HL-60 (cell line): ENCODE measurements at regions not wholly inside any gene's neighbourhood (a gene's known extent, or its start where the extent isn't known, plus 50 kb on each side); places are given as distances from the start of the nearest gene placed in this dataset.

Experiments used
- DNase-seq, 2 experiments: peaks; one replicate each; pipeline ENCODE4 v3.0.0-alpha.2; 2010 to 2020; ENCODE audit warnings: low read depth in 1 of 2, low spot score in 1 of 2
- H3K27ac ChIP-seq: fragments of 250-450 bp; sonication (Bioruptor Pico); replicated peaks from 2 replicates; pipeline ENCODE4 v1.5.1; 2020; ENCODE audit warnings: mild to moderate bottlenecking, moderate library complexity
- H3K27me3 ChIP-seq: fragments of 250-450 bp; sonication (Bioruptor Pico); 2 replicates; pipeline ENCODE4 v1.5.1; 2021; ENCODE audit warnings: mild to moderate bottlenecking, moderate library complexity; ENCODE audit not compliant: insufficient read depth, poor library complexity, severe bottlenecking
- H3K4me3 ChIP-seq: replicated peaks from 2 replicates; pipeline ENCODE4 v1.5.1; 2011; ENCODE audit warnings: mild to moderate bottlenecking, control low read depth, low read length; ENCODE audit not compliant: insufficient read depth
- CTCF ChIP-seq: IDR thresholded peaks from one replicate; pipeline ENCODE4 v1.5.1; 2011; ENCODE audit warnings: low read length, control low read depth, inconsistent platforms; ENCODE audit not compliant: insufficient read depth
- GABPA ChIP-seq: IDR thresholded peaks from 2 replicates; pipeline ENCODE4 v1.6.1; 2012; ENCODE audit warnings: low read depth
- POLR2AphosphoS5 ChIP-seq: IDR thresholded peaks from 2 replicates; pipeline ENCODE4 v1.6.1; 2012; ENCODE audit warnings: low read depth
- REST ChIP-seq: IDR thresholded peaks from 2 replicates; pipeline ENCODE4 v1.6.1; 2012; ENCODE audit warnings: low read depth; ENCODE audit not compliant: insufficient replicate concordance
- SPI1 ChIP-seq: IDR thresholded peaks from 2 replicates; pipeline ENCODE4 v1.6.1; 2012; ENCODE audit warnings: low read depth, mild to moderate bottlenecking, borderline replicate concordance

GRCh38 chr5:121793791-121794190 is 57.9 kb upstream of the FTMT start:
- Histone ChIP-seq H3K27me3 (no peaks in the 10 kb centered on the region), H3K4me3 (no peak overlapping the region), H3K27ac (no peak overlapping the region)
- TF ChIP-seq REST (no peak), POLR2AphosphoS5 (no peak), CTCF (no peak), GABPA (no peak)
- no peak for DNase-seq

- H3K4me3 ChIP-seq: no peak overlapping the region
- TF ChIP-seq POLR2AphosphoS5 (no peak), SPI1 (no peak), GABPA (no peak), REST (no peak), CTCF (no peak)
- no peak for DNase-seq
- H3K27me3 ChIP-seq: no peaks in the 10 kb centered on the region
- no peak overlapping the region for H3K27ac ChIP-seq
Measured at GRCh38 chr5:121795511-121795910, 56.2 kb upstream of the FTMT start.

- no peak overlapping the region for H3K27ac ChIP-seq
- H3K4me3 ChIP-seq: no peak overlapping the region
- TF ChIP-seq CTCF (no peak), REST (no peak), POLR2AphosphoS5 (no peak), SPI1 (no peak), GABPA (no peak)
- no peaks in the 10 kb centered on the region for H3K27me3 ChIP-seq
- DNase-seq: no peak
Measured at GRCh38 chr5:121797681-121798518, 53.8 kb upstream of the FTMT start.
